GM19468 (cell line): ENCODE measurements at regions not wholly inside any gene's neighbourhood (a gene's known extent, or its start where the extent isn't known, plus 50 kb on each side); places are given as distances from the start of the nearest gene placed in this dataset.
A peak's percentile ranks its signal among the peaks of the same experiment; 100 is the strongest.

Experiments
- ATAC-seq: cut with Tn5 transposase; IDR thresholded peaks from one replicate; pipeline ENCODE4 v1.9.1; 2021; ENCODE audit warnings: mild to moderate bottlenecking, moderate library complexity, moderate number of reproducible peaks; ENCODE audit not compliant: unreplicated experiment; ENCODE audit errors: extremely low read depth

DNA sequence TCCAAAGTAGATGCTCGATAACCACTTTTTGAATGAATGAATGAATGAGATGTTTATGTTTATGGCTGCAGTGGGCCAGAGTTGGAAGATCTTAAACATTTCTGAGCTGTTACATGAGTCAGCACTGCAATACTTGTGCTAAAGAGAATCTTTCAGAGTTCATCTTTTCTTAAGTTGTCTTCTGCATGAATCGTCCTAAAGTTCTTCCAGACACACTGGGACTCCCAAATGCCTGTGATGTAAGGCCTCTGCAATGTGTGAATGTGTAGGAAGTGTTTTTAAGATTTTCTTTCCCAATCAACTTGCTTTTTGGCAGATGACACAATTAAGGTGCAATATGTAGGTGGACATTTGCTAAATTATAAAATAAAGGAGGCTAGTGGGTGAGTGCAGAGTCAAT is 50.3 kb upstream of the TRIM9 start:
- no peak for ATAC-seq

DNA sequence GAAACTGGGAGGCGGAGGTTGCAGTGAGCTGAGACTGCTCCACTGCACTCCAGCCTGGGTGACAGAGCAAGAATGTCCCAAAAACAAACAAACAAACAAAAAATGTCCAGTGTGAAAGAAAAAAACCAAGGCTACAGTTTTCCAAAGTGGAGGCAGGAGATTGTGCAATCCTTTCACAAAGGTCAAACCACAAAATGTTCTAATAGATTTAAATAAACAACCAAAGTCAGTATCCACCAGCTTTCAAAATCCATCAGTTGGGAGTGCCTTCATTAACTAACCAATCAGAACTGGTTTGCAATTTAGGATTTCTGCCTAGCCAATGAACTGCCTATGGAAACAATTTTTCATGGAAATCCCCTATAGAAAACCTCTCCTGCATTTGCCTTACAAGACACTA is 52.3 kb upstream of the TRIM9 start:
- ATAC-seq = no peak

GRCh38 chr14:51155326-51155725 is 60.4 kb upstream of the TRIM9 start:
- ATAC-seq = no peak

DNA sequence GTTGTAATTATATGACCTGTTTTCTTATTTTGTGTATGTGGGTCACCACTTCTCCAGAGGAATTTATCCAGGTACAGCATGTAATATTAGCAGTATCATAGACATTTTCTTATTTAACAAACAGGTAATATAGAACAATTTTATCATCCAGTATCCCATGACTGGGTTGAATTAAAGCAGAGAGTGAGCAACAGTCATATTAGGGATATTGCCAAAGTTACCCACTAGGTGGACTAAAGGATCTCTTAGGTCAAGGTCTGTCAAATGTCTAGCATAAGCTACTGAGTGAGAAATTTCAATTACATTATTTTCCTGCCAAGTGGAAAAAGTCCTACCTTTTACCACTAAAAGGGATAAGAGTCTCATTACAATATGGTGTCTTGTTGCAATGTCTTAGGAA is 62.1 kb upstream of the TRIM9 start:
- ATAC-seq = no peak

DNA sequence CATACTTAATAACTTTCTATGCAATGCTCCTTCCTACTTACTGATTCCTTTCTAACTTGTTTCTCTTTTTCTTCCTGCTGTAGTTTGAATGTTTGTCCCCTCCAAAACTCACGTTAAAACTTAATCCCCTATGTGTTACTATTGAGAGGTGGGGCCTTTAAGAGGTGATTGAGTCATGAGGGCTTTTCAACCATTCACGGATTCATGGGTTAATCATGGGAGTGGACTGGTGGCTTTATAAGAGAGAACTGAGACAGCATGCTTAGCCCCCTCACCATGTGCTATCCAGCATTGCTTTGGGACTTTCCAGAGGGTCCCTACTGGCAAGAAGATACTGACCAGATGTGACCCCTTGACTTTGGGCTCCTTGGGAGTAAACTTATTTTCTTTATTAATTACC is 66.0 kb upstream of the TRIM9 start:
- ATAC-seq = no peak

DNA sequence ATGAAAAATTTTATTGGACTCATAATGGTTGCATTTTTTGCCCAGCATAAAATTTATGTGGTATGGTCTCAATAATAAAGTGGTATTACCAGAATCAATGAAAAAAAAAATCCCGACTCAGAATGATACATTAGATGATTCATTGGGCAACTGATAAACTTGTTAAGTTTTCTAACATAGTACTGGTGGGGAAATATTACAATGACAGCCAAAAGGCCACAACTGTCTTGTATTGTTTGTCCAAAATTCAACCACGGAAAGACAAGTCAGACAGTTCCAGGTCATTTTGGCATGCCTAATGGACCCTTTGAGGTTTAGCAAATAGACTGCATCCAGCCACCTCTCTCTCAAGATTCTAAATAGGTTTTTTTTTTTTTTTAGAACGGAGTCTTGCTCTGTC is 70.5 kb upstream of the TRIM9 start:
- no peak for ATAC-seq

GRCh38 chr14:51167587-51168214 is 72.3 kb upstream of the TMX1 start:
- ATAC-seq = no peak

DNA sequence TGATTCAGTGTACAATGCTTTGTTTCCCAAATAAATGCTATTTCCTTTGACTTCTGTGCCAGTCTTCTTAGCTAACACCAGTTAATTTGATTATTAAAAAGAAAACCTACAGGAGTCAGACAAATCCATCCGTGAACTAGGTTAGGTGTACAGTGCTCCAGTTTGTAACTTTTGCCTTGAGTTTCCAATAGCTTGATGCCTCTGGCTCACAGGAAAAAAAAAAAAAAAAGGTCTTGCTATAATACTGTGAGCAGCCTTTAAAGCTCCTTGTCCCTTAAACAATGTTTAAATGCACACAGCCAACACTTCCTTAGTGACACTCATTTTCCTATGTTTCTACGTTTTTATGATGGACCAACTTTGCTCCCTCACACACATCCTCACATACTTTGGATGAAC is 71.8 kb upstream of the TMX1 start:
- ATAC-seq = no peak

DNA sequence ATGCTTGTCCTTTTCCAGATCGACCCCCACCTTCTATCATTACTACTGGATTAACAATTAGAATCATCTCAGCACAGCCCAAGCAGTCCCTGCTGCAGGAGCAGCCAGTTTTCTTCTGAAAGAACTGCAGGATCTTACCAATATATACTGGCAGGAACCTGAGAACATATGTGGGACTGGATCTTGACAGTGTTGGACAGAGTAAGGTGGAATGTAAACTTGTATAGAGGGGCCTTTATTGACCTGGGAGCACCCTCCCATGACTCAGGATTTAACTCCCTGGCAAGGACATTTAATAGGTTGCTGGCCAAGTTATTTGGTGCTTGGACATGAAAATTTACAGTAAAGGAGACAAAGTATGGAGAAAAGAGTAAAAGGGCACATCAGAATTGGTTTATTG is 66.2 kb upstream of the TMX1 start:
- ATAC-seq = no peak

DNA sequence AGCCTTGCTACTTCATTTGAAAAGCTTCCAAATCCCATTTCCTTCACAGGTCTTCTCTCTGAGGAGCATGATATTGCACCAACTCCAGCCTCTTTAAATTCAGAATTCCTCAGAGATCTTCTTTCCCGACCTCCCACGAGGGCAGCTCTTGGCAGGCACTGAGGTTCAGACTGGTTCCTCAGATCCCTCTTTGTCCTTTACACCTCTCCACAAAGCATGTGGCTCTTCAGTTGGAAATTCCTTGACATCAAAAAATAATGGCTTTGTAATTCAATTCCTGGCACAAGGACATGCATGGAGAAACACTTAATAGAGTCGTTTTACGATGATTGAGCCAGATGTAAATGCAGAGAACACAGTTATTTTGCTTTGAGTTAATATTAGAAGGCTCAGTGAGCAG is 63.2 kb upstream of the TMX1 start:
- no peak for ATAC-seq

DNA sequence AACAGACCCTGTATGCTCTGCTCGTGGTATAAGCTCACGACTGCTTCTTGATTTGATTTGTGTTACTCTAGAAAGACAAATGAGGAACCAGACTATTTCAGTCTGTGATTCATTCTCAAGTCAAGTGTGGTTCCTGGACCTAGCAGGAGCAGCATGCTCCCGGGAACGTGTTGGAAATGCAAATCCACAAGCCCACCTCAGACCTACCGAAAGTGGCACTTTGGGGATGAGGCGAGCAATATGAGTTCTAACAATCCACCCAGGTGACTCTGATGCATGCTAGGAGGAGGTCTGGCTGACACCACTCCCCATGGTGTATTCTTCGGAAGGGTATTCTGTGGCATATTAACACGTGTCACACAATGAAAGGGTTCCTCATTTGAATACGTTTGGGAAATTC is 59.5 kb upstream of the TMX1 start:
- no peak for ATAC-seq

DNA sequence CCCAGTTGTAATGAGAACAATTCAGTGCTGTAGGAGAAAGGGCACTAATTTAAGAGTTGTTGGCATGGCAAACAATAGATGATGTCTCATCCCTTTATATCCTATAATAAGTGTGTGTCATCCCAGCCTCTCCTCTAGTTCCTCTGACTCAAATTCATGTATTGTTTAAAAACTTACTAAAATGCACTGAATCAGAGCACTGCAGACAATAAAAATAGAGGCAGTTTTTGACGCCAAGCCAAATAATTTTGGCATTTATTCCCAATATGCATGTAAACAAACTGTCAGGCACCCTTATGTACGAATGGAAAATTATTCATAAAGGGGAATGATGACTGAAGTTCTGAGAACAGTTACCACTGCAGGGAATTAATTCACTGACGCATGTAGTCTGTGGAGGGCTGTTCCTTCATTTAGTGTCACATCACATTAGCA is 57.9 kb upstream of the TMX1 start:
- ATAC-seq = no peak

- ATAC-seq = no peak
Measured at GRCh38 chr14:51185180-51185579, 54.9 kb upstream of the TMX1 start.

- ATAC-seq = peak; percentile 34
Measured at GRCh38 chr14:51185754-51186153, 54.3 kb upstream of the TMX1 start.

DNA sequence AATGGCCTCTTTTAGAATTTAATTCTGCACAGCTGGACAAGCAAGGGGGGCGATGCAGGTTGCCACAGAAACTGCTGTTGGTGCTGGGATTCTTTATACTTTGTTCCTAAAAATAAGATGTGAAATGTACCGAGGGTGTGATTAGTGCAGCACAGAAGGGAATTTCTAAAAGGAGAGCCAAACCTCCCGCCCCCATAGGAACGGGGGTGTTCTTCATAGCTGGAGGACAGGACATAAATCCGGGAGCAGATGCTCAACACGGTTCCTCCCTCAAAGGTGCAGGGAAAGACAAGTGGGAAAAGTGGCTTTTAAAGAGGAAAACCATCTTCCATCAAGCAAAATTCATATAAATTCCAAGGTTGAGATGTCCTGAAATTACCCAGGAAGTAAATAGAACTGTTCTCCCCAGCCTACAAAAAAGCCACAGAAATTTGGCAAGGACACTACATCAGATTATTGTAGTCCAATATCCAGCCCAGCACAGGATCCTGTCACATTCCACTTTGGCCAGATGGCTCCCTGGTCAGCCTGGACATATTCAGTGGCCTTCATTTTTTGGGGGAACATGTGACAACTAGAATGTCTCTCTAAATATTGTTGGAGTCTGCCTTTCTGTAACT is 51.4 kb upstream of the TMX1 start:
- no peak for ATAC-seq

DNA sequence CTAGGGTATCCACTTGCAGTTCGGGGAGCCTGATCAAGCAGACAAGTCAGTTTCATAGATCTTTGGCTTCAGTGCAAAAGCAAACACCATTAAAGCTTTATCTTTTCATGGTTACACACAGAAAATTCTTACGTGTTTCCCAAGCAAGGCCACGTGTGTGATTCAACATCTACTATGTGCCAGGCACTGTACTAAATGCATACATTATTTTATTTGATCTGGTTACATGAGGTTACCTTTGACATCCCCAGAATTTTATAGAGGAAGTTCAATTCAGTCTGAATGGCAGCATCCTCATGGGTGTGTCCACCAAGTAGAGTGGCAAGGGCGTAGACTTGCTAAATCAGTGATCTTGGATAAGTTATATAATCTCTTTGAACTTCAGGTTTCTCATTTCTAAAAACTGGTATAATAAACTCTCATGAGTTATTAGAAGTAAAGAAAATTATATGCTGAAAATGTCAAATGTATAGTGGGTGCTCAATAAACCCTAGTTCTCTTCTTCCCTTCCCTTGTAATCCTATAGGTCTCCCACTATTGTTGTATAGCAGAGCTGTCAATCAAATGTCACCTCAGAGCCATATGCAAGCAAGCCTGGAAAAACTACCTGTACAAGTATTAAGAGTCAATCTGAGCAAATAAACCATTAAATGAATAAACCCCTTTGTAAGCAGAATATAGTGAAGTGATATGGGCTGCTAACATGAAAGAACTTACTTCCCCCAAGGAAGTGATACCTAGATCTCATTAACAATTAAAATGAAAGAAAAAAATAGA is 50.3 kb upstream of the TMX1 start:
- no peak for ATAC-seq
